Ovary (tissue), 7 donors: ENCODE measurements at regions not wholly inside any gene's neighbourhood (a gene's known extent, or its start where the extent isn't known, plus 50 kb on each side); places are given as distances from the start of the nearest gene placed in this dataset.
"Not testable (repeated sequence)": the region's sequence is repeated elsewhere in the genome, so short reads cannot be mapped to it uniquely, and the experiment has no call there.

Source experiments
- DNase-seq, 5 donors: peaks; one replicate each; pipeline ENCODE4 v3.0.0-alpha.2; 2019 to 2020
- H3K27ac ChIP-seq, 2 donors: fragments of 200-600 bp; one replicate each; pipeline versions ENCODE4 v1.5.1 to v1.8.0; 2019 to 2022
- H3K27me3 ChIP-seq: fragments of 200-600 bp; one replicate; pipeline ENCODE4 v1.8.0; 2022
- H3K36me3 ChIP-seq: fragments of 200-600 bp; sonication (generic); one replicate; pipeline ENCODE4 v1.5.1; 2019
- H3K4me1 ChIP-seq: one replicate; pipeline ENCODE4 v1.8.1; 2013; ENCODE audit warnings: mild to moderate bottlenecking, moderate library complexity; ENCODE audit not compliant: insufficient read depth
- H3K4me3 ChIP-seq: fragments of 200-600 bp; sonication (generic); one replicate; pipeline ENCODE4 v1.5.1; 2017
- H3K9me3 ChIP-seq, 2 donors: fragments of 200-600 bp in 1 of 2; sonication (generic) in 1 of 2; one replicate each; pipeline versions ENCODE4 v1.5.1 to v1.8.1; 2013 to 2019; ENCODE audit warnings: mild to moderate bottlenecking in 1 of 2, moderate library complexity in 1 of 2
- CTCF ChIP-seq, 3 donors: fragments of 450-650 bp in 2 of 3; fragments of 200-600 bp in 1 of 3; IDR thresholded peaks; one replicate each; pipeline versions ENCODE4 v1.5.1 to v1.8.0; 2016 to 2022; ENCODE audit warnings: antibody characterized with exemption in 3 of 3, mild to moderate bottlenecking in 1 of 3
- EP300 ChIP-seq: sonication (generic); formaldehyde crosslinking; IDR thresholded peaks from one replicate; pipeline ENCODE4 v1.6.1; 2017; ENCODE audit warnings: antibody characterized with exemption
- POLR2A ChIP-seq: fragments of 450-650 bp; IDR thresholded peaks from one replicate; pipeline ENCODE4 v1.6.1; 2017; ENCODE audit warnings: antibody characterized with exemption, mild to moderate bottlenecking, moderate library complexity
- WGBS, 3 donors: extraction: QIAGEN DNeasy Blood & Tissue Kit in 1 of 3; methylation state at CpG; one replicate each; pipeline versions ENCODE4 v1.1.5 to v1.1.7; 2013 to 2017; 5-methylcytosine and 5-hydroxymethylcytosine counted together
- intact Hi-C, 4 donors: fragments of 100-400 bp; cut with DNase I; formaldehyde crosslinking; loops; one replicate each; pipeline versions ENCODE4 v1.11.0 to v1.15.1; 2022 to 2023
- donor health status: DM: no; HTN: no; CAD: no; lungs with moderate emphysema.
- donor health status: DM: no; HTN: no; CAD: no.
- donor health status: Bipolar disorder and iron deficiency.
- donor health status: DM: no; HTN: no; CAD: no.
- donor health status: DM: yes; HTN: yes; CAD: no.

DNA sequence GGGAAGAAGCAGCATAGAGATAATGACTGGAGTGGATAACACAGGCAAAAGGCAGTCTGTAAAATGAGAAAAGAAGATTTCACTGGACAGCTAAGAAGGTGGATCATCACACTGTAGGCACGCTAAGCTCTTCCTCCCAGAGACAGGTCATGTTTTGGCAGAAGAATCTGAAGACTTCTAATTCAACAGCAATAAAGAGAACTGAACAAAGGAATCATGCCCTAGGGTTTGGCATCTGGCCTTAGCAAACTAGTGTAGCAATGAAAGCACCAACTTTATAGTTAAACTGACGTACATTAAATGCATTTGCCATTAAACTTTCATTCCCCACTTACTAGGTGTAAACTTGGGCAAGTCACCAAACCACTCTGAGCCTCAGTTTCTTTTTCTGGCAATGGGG, 84.4 kb upstream of the SEM1 start:
- Histone ChIP-seq H3K27me3 (no peaks in the 10 kb centered on the region), H3K9me3 (no peaks in the 10 kb centered on the region), H3K4me1 (no peaks in the 10 kb centered on the region), H3K4me3 (no peak overlapping the region), H3K36me3 (no peaks in the 10 kb centered on the region), H3K27ac (no peak overlapping the region)
- intact Hi-C loops = no loop called here
- TF ChIP-seq EP300 (no peak), CTCF (IDR thresholded peaks at IDR 0.05) (no peak), POLR2A (no peak)
- 88 to 92% (median 91%) methylated on average over 2 of the region's 2 CpGs for WGBS, 3 donors
- no peak for DNase-seq

GRCh38 chr7:96800122-96800521, 90.5 kb upstream of the SEM1 start:
- H3K4me1 ChIP-seq = no peaks in the 10 kb centered on the region
- TF ChIP-seq POLR2A = no peak
- TF ChIP-seq EP300 = no peak
- TF ChIP-seq CTCF (IDR thresholded peaks at IDR 0.05) = no peak
- H3K36me3 ChIP-seq = no peaks in the 10 kb centered on the region
- no peak overlapping the region for H3K27ac ChIP-seq
- intact Hi-C loops = no loop called here
- H3K27me3 ChIP-seq = no peaks in the 10 kb centered on the region
- no peaks in the 10 kb centered on the region for H3K9me3 ChIP-seq
- H3K4me3 ChIP-seq = no peak overlapping the region
- WGBS, 3 donors = 81 to 85% (median 83%) methylated on average over 3 of the region's 3 CpGs
- DNase-seq = no peak

DNA sequence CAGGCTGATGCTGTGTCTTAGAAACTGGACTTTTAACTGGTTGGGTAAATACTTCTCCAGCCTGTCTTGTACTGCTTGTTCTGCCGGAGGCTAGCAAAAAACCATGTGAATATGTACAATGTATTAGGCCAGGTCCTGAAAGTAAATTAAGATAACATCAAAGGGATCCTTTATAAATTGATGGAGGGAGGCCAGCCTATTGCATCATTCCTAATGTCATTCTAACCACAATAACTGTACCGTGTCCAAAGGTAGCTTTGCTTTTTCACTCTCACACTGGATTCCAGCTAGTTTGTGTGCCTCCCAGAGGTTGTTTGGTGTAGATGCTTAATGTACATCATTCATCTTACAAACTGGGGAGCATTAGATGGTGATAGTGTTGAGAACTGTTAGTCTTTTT, 91.2 kb upstream of the SEM1 start:
- H3K27me3 ChIP-seq = no peaks in the 10 kb centered on the region
- intact Hi-C loops = no loop called here
- H3K36me3 ChIP-seq = no peaks in the 10 kb centered on the region
- no peak overlapping the region for H3K4me3 ChIP-seq
- DNase-seq = no peak
- 26 to 35% (median 28%) methylated on average over 2 of the region's 2 CpGs for WGBS, 3 donors
- no peaks in the 10 kb centered on the region for H3K4me1 ChIP-seq
- TF ChIP-seq POLR2A = no peak
- TF ChIP-seq CTCF (IDR thresholded peaks at IDR 0.05) = no peak
- TF ChIP-seq EP300 = no peak
- H3K27ac ChIP-seq = no peak overlapping the region
- H3K9me3 ChIP-seq = no peaks in the 10 kb centered on the region

- Histone ChIP-seq H3K36me3 (no peaks in the 10 kb centered on the region), H3K27ac (no peak overlapping the region), H3K27me3 (no peaks in the 10 kb centered on the region), H3K4me3 (no peak overlapping the region), H3K4me1 (no peaks in the 10 kb centered on the region), H3K9me3 (no peaks in the 10 kb centered on the region)
- TF ChIP-seq POLR2A (no peak), CTCF (IDR thresholded peaks at IDR 0.05) (no peak), EP300 (no peak)
- intact Hi-C loops = no loop called here
- 7 to 16% (median 9%) methylated on average over 1 of the region's 1 CpG for WGBS, 3 donors
- no peak for DNase-seq
Observed at GRCh38 chr7:96819111-96819700, 109.6 kb upstream of the SEM1 start.

DNA sequence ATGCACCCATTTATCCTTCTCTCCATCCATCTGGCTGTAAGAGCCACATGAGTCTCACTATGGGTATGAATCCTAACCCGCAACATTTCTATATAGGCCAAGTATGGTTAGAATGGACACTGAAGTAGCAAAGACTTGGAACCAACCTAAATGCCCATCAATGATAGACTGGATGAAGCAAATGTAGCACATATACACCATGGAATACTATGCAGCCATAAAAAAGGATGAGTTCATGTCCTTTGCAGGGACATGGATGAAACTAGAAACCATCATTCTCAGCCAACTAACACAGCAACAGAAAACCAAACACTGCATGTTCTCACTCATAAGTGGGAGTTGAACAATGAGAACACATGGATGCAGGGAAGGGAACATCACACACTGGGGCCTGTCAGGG, 111.5 kb upstream of the SEM1 start:
- H3K27me3 ChIP-seq, H3K27ac ChIP-seq, H3K4me1 ChIP-seq, intact Hi-C loops, H3K4me3 ChIP-seq, H3K36me3 ChIP-seq, H3K9me3 ChIP-seq, DNase-seq: not testable (repeated sequence)
- WGBS, 3 donors = 91 to 97% (median 93%) methylated on average over 1 of the region's 1 CpG
